Activated B cell treated with CpG ODN at 0.5 μM for 24 hours (primary cell): ENCODE measurements at regions not wholly inside any gene's neighbourhood (a gene's known extent, or its start where the extent isn't known, plus 50 kb on each side); places are given as distances from the start of the nearest gene placed in this dataset.

Experiments
- ATAC-seq: fragments of 200-7000 bp; cut with Tn5 transposase; one replicate; pipeline ENCODE4 v1.10.0; 2021; ENCODE audit warnings: low read depth, mild to moderate bottlenecking, moderate library complexity
- CTCF ChIA-PET: fragments of 350-600 bp; sonication (Branson Sonifier 250); formaldehyde crosslinking; loops from one replicate; lab custom pipeline; 2021; ENCODE audit warnings: antibody characterized with exemption; lab: Charles Lee
- POLR2A ChIA-PET: fragments of 350-600 bp; sonication (Branson Sonifier 250); formaldehyde crosslinking; loops from one replicate; lab custom pipeline; 2021; ENCODE audit warnings: antibody characterized with exemption; lab: Charles Lee
- DNase-seq: peaks from one replicate; pipeline ENCODE4 v3.0.0; 2022
- H3K27ac Mint-ChIP-seq: one replicate; pipeline ENCODE4 v1.8.0; 2020; ENCODE audit warnings: mixed read lengths
- H3K27me3 Mint-ChIP-seq: one replicate; pipeline ENCODE4 v1.8.0; 2021; ENCODE audit warnings: mixed read lengths
- H3K36me3 Mint-ChIP-seq: one replicate; pipeline ENCODE4 v1.8.0; 2021; ENCODE audit warnings: low read depth, mixed read lengths
- H3K4me1 Mint-ChIP-seq: one replicate; pipeline ENCODE4 v1.8.0; 2021; ENCODE audit warnings: mixed read lengths
- H3K4me3 Mint-ChIP-seq: one replicate; pipeline ENCODE4 v1.8.0; 2020; ENCODE audit warnings: mild to moderate bottlenecking, mixed read lengths
- H3K9me3 Mint-ChIP-seq: one replicate; pipeline ENCODE4 v1.8.0; 2020; ENCODE audit warnings: mixed read lengths
- CTCF ChIP-seq: fragments of 200-600 bp; IDR thresholded peaks from one replicate; pipeline ENCODE4 v1.8.0; 2022; ENCODE audit warnings: antibody characterized with exemption, mild to moderate bottlenecking
- intact Hi-C: fragments of 100-400 bp; cut with micrococcal nuclease; formaldehyde crosslinking; loops from one replicate; pipeline ENCODE4 v1.15.1; 2024

GRCh38 chr2:226531061-226531810 lies 268.4 kb downstream of the IRS1 start:
- ChIA-PET POLR2A (no interaction called here), CTCF (interaction anchor here (1.1 kb wide), 1 partner anchor 271 kb away, joined by 3 read pairs; no protein-coding TSS in a partner anchor)
- ATAC-seq (no peak), DNase-seq (no peak)
- intact Hi-C loops: no loop called here
- Mint-ChIP-seq H3K4me3 (no peak overlapping the region), H3K9me3 (no peaks in the 10 kb centered on the region), H3K27me3 (no peaks in the 10 kb centered on the region), H3K27ac (no peak overlapping the region), H3K36me3 (no peaks in the 10 kb centered on the region), H3K4me1 (no peaks in the 10 kb centered on the region)
- TF ChIP-seq CTCF: no peak

- no peak for TF ChIP-seq CTCF
- Mint-ChIP-seq H3K4me3 (no peak overlapping the region), H3K36me3 (no peaks in the 10 kb centered on the region), H3K27ac (no peak overlapping the region), H3K27me3 (no peaks in the 10 kb centered on the region), H3K9me3 (no peaks in the 10 kb centered on the region), H3K4me1 (no peaks in the 10 kb centered on the region)
- POLR2A ChIA-PET: no interaction called here
- CTCF ChIA-PET: no interaction called here
- no peak for ATAC-seq
- DNase-seq: no peak
- intact Hi-C loops: no loop called here
Measured at GRCh38 chr2:226529556-226529955, 270.1 kb downstream of the IRS1 start.

GRCh38 chr2:226526716-226527115 lies 272.9 kb downstream of the IRS1 start:
- ChIA-PET CTCF (no interaction called here), POLR2A (no interaction called here)
- Mint-ChIP-seq H3K4me1 (no peaks in the 10 kb centered on the region), H3K27me3 (no peaks in the 10 kb centered on the region), H3K9me3 (no peaks in the 10 kb centered on the region), H3K4me3 (no peak overlapping the region), H3K36me3 (no peaks in the 10 kb centered on the region), H3K27ac (no peak overlapping the region)
- no peak for TF ChIP-seq CTCF
- no peak for ATAC-seq
- DNase-seq: no peak
- intact Hi-C loops: no loop called here

- TF ChIP-seq CTCF: no peak
- H3K27ac Mint-ChIP-seq: no peak overlapping the region
- no peaks in the 10 kb centered on the region for H3K4me1 Mint-ChIP-seq
- POLR2A ChIA-PET: no interaction called here
- DNase-seq (no peak), ATAC-seq (no peak)
- H3K36me3 Mint-ChIP-seq: no peaks in the 10 kb centered on the region
- CTCF ChIA-PET: no interaction called here
- no peaks in the 10 kb centered on the region for H3K9me3 Mint-ChIP-seq
- no peak overlapping the region for H3K4me3 Mint-ChIP-seq
- no peaks in the 10 kb centered on the region for H3K27me3 Mint-ChIP-seq
- intact Hi-C loops: no loop called here
Measured at GRCh38 chr2:226524381-226524843, 275.2 kb downstream of the IRS1 start.

GRCh38 chr2:226520723-226521122 lies 278.9 kb downstream of the IRS1 start:
- no peaks in the 10 kb centered on the region for H3K4me1 Mint-ChIP-seq
- H3K4me3 Mint-ChIP-seq: no peak overlapping the region
- no peaks in the 10 kb centered on the region for H3K27me3 Mint-ChIP-seq
- DNase-seq (no peak), ATAC-seq (no peak)
- H3K36me3 Mint-ChIP-seq: no peaks in the 10 kb centered on the region
- ChIA-PET CTCF (no interaction called here), POLR2A (no interaction called here)
- TF ChIP-seq CTCF: no peak
- H3K9me3 Mint-ChIP-seq: peaks cover 2% of the 10 kb centered on the region
- H3K27ac Mint-ChIP-seq: no peak overlapping the region
- intact Hi-C loops: no loop called here
